ENCODE measurements at regions not wholly inside any gene's neighbourhood (a gene's known extent, or its start where the extent isn't known, plus 50 kb on each side); places are given as distances from the start of the nearest gene placed in this dataset.

DNA sequence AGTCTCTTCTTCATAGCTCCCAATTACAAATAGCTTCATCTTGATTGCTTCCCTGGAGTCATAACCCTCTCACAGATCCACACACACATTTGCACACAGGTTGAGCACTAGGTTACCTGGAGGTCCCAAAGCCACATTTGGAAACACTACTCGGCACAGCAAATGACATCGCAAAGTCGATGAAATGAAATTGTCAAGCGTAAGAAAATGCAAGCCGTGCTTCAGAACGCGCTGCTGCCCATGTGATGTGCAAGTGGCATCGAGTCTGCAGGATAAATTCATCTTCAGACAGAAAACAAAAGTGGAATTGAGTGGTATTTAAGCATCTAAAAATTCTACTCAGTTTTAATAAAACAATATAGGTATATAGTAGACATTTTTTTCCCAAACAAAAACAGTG is 298.0 kb downstream of the TFAP2C start:
- no peak for TF ChIP-seq EZH2 (IDR thresholded peaks at IDR 0.05)
- TF ChIP-seq, protein P1, sequence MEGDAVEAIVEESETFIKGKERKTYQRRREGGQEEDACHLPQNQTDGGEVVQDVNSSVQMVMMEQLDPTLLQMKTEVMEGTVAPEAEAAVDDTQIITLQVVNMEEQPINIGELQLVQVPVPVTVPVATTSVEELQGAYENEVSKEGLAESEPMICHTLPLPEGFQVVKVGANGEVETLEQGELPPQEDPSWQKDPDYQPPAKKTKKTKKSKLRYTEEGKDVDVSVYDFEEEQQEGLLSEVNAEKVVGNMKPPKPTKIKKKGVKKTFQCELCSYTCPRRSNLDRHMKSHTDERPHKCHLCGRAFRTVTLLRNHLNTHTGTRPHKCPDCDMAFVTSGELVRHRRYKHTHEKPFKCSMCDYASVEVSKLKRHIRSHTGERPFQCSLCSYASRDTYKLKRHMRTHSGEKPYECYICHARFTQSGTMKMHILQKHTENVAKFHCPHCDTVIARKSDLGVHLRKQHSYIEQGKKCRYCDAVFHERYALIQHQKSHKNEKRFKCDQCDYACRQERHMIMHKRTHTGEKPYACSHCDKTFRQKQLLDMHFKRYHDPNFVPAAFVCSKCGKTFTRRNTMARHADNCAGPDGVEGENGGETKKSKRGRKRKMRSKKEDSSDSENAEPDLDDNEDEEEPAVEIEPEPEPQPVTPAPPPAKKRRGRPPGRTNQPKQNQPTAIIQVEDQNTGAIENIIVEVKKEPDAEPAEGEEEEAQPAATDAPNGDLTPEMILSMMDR (IDR thresholded peaks at IDR 0.05 in 2 of 3, conservative IDR thresholded peaks at IDR 0.05 in 1 of 3; ENCODE audit: borderline replicate concordance in 1 of 3, insufficient read depth in 1 of 3, low read depth in 2 of 3, low read length in 2 of 3), result no peak
- TF ChIP-seq TCF7L2 (IDR thresholded peaks at IDR 0.05; ENCODE audit: borderline replicate concordance, extremely low read depth, insufficient read depth, insufficient read length), result no peak
- TF ChIP-seq POLR2AphosphoS5 (IDR thresholded peaks at IDR 0.05; ENCODE audit: low read depth, low read length), result no peak
- no peak for TF ChIP-seq POLR2A (IDR thresholded peaks at IDR 0.05; ENCODE audit: borderline replicate concordance, extremely low read depth, insufficient read depth, insufficient read length)
- TF ChIP-seq CBX3 (IDR thresholded peaks at IDR 0.05; ENCODE audit: low read depth), result no peak
- TF ChIP-seq, protein P2, sequence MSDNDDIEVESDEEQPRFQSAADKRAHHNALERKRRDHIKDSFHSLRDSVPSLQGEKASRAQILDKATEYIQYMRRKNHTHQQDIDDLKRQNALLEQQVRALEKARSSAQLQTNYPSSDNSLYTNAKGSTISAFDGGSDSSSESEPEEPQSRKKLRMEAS (IDR thresholded peaks at IDR 0.05), result no peak
- no peak for TF ChIP-seq JUND (IDR thresholded peaks at IDR 0.05)
- no peak for TF ChIP-seq ZNF274 (IDR thresholded peaks at IDR 0.05; ENCODE audit: low read depth, low read length)
- TF ChIP-seq EZH2phosphoT487 (IDR thresholded peaks at IDR 0.05; ENCODE audit: borderline replicate concordance), result no peak
- TF ChIP-seq, protein P3, sequence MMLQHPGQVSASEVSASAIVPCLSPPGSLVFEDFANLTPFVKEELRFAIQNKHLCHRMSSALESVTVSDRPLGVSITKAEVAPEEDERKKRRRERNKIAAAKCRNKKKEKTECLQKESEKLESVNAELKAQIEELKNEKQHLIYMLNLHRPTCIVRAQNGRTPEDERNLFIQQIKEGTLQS (IDR thresholded peaks at IDR 0.05), result no peak
- TF ChIP-seq, protein P4, sequence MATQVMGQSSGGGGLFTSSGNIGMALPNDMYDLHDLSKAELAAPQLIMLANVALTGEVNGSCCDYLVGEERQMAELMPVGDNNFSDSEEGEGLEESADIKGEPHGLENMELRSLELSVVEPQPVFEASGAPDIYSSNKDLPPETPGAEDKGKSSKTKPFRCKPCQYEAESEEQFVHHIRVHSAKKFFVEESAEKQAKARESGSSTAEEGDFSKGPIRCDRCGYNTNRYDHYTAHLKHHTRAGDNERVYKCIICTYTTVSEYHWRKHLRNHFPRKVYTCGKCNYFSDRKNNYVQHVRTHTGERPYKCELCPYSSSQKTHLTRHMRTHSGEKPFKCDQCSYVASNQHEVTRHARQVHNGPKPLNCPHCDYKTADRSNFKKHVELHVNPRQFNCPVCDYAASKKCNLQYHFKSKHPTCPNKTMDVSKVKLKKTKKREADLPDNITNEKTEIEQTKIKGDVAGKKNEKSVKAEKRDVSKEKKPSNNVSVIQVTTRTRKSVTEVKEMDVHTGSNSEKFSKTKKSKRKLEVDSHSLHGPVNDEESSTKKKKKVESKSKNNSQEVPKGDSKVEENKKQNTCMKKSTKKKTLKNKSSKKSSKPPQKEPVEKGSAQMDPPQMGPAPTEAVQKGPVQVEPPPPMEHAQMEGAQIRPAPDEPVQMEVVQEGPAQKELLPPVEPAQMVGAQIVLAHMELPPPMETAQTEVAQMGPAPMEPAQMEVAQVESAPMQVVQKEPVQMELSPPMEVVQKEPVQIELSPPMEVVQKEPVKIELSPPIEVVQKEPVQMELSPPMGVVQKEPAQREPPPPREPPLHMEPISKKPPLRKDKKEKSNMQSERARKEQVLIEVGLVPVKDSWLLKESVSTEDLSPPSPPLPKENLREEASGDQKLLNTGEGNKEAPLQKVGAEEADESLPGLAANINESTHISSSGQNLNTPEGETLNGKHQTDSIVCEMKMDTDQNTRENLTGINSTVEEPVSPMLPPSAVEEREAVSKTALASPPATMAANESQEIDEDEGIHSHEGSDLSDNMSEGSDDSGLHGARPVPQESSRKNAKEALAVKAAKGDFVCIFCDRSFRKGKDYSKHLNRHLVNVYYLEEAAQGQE (IDR thresholded peaks at IDR 0.05; ENCODE audit: low read depth), result no peak
- TF ChIP-seq, protein P5, sequence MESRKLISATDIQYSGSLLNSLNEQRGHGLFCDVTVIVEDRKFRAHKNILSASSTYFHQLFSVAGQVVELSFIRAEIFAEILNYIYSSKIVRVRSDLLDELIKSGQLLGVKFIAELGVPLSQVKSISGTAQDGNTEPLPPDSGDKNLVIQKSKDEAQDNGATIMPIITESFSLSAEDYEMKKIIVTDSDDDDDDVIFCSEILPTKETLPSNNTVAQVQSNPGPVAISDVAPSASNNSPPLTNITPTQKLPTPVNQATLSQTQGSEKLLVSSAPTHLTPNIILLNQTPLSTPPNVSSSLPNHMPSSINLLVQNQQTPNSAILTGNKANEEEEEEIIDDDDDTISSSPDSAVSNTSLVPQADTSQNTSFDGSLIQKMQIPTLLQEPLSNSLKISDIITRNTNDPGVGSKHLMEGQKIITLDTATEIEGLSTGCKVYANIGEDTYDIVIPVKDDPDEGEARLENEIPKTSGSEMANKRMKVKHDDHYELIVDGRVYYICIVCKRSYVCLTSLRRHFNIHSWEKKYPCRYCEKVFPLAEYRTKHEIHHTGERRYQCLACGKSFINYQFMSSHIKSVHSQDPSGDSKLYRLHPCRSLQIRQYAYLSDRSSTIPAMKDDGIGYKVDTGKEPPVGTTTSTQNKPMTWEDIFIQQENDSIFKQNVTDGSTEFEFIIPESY (IDR thresholded peaks at IDR 0.05; ENCODE audit: extremely low read depth, insufficient replicate concordance, low read length), result no peak
